OCI-LY1 (cell line): ENCODE measurements at regions not wholly inside any gene's neighbourhood (a gene's known extent, or its start where the extent isn't known, plus 50 kb on each side); places are given as distances from the start of the nearest gene placed in this dataset.
"Not testable (repeated sequence)": the region's sequence is repeated elsewhere in the genome, so short reads cannot be mapped to it uniquely, and the experiment has no call there.

Source experiments
- H2AFZ ChIP-seq: fragments of 200-600 bp; sonication (generic), shearing (Covaris generic); 2 replicates; pipeline ENCODE4 v1.6.0; 2014; ENCODE audit warnings: antibody characterized with exemption, mild to moderate bottlenecking, low read length
- H3F3A ChIP-seq: fragments of 200-600 bp; sonication (generic), shearing (Covaris generic); 2 replicates; pipeline ENCODE4 v1.6.0; 2014; ENCODE audit warnings: mild to moderate bottlenecking, antibody characterized with exemption, low read length, moderate library complexity; ENCODE audit not compliant: insufficient read depth
- H3K27ac ChIP-seq: fragments of 200-600 bp; sonication (generic); 2 replicates; pipeline ENCODE4 v1.5.1; 2014; ENCODE audit warnings: low read length, mixed run types, mild to moderate bottlenecking, low read depth; ENCODE audit not compliant: poor library complexity, severe bottlenecking
- H3K27me3 ChIP-seq: fragments of 200-600 bp; sonication (generic); 2 replicates; pipeline ENCODE4 v1.6.0; 2014; ENCODE audit warnings: antibody characterized with exemption, mild to moderate bottlenecking, low read length, moderate library complexity; ENCODE audit not compliant: insufficient read depth
- H3K36me3 ChIP-seq: fragments of 200-600 bp; sonication (generic); 2 replicates; pipeline ENCODE4 v1.6.1; 2014; ENCODE audit warnings: mild to moderate bottlenecking, antibody characterized with exemption, low read length, moderate library complexity, mixed read lengths; ENCODE audit not compliant: insufficient read depth
- H3K4me1 ChIP-seq: fragments of 200-600 bp; sonication (generic); 2 replicates; pipeline ENCODE4 v1.5.1; 2014; ENCODE audit warnings: mild to moderate bottlenecking, low read length, moderate library complexity; ENCODE audit not compliant: insufficient read depth, severe bottlenecking
- H3K4me2 ChIP-seq: fragments of 200-600 bp; sonication (generic), shearing (Covaris generic); 2 replicates; pipeline ENCODE4 v1.6.1; 2014; ENCODE audit warnings: low read length
- H3K4me3 ChIP-seq: fragments of 200-600 bp; sonication (generic); 2 replicates; pipeline ENCODE4 v1.5.1; 2014; ENCODE audit warnings: low read length, low read depth, mild to moderate bottlenecking, mixed read lengths; ENCODE audit not compliant: poor library complexity, severe bottlenecking
- H3K79me2 ChIP-seq: fragments of 200-600 bp; shearing (Covaris generic); 2 replicates; pipeline ENCODE4 v1.6.1; 2016; ENCODE audit warnings: mixed run types, low read length, mixed read lengths; ENCODE audit not compliant: insufficient read depth
- H3K9ac ChIP-seq: fragments of 200-600 bp; sonication (generic), shearing (Covaris generic); 2 replicates; pipeline ENCODE4 v1.6.1; 2014; ENCODE audit warnings: mild to moderate bottlenecking, low read length, mixed read lengths
- H3K9me2 ChIP-seq: fragments of 200-600 bp; sonication (generic), shearing (Covaris generic); 2 replicates; pipeline ENCODE4 v1.6.1; 2014; ENCODE audit warnings: low read depth, mild to moderate bottlenecking, low read length, mixed read lengths
- H3K9me3 ChIP-seq: fragments of 200-600 bp; shearing (Covaris generic); 2 replicates; pipeline ENCODE4 v1.6.1; 2014; ENCODE audit warnings: low read length, mixed read lengths
- H4K20me1 ChIP-seq: fragments of 200-600 bp; sonication (generic), shearing (Covaris generic); 2 replicates; pipeline ENCODE4 v1.6.0; 2016; ENCODE audit warnings: mild to moderate bottlenecking, low read length; ENCODE audit not compliant: insufficient read depth
- EZH2 ChIP-seq: fragments of 200-600 bp; sonication (generic), shearing (Covaris generic); IDR thresholded peaks from 2 replicates; pipeline ENCODE4 v1.8.0; 2017; ENCODE audit warnings: borderline replicate concordance, mixed run types, mild to moderate bottlenecking, antibody characterized with exemption, low read length, moderate library complexity, mixed read lengths
- TF ChIP-seq, protein P1 (sequence below): fragments of 200-600 bp; sonication (generic), shearing (Covaris generic); IDR thresholded peaks from 2 replicates; pipeline ENCODE4 v1.5.1; 2017; ENCODE audit warnings: mild to moderate bottlenecking, antibody characterized with exemption, low read length, moderate library complexity, mixed read lengths

DNA sequence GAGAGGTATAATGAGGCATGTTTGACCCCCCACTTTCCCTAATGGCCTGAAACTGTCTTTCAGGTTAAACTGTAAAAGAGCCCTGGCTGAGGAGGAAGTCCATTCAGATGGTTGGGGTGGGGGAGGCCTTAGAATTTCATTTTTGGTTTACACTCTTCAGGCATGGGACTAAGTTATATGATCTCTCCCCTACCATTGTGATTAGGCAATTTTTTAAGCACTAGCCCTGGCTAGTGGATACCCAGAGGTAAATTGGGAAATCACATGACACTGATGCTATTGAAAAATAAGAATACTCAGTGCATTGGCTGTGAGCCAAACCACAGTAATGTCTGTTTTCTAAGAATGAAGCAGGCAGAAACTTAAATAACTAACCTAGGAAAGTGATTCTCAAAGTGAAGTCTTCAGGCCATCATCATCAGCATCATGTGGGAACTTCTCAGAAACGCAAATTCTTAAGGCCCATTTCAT is 149.7 kb downstream of the RRAGB start:
- no peak overlapping the region for H3K4me2 ChIP-seq
- TF ChIP-seq EZH2: no peak
- no peaks in the 10 kb centered on the region for H3K27me3 ChIP-seq

DNA sequence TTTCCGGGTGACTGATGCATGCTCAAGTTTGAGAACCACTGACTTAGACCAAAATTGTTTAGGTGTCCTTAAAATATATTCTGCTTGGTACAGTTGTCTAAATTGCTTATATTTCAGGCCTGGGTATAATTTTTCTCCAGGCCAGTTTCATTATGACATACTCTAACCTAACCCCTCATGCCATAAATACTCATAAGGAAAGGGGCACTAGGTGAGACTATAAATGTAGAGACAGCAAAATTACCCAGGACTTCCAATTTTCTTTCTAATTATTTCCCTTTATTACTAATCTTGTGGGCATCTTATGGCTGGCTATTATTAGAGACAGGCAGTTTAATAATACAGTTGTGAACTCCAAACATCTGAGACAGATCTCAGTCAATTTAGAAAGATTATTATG is 150.2 kb downstream of the RRAGB start:
- no peak overlapping the region for H2AFZ ChIP-seq
- H3K4me3 ChIP-seq: no peak overlapping the region
- H3K27ac ChIP-seq: no peak overlapping the region
- no peaks in the 10 kb centered on the region for H3F3A ChIP-seq
- TF ChIP-seq EZH2: no peak
- TF ChIP-seq, protein P1, sequence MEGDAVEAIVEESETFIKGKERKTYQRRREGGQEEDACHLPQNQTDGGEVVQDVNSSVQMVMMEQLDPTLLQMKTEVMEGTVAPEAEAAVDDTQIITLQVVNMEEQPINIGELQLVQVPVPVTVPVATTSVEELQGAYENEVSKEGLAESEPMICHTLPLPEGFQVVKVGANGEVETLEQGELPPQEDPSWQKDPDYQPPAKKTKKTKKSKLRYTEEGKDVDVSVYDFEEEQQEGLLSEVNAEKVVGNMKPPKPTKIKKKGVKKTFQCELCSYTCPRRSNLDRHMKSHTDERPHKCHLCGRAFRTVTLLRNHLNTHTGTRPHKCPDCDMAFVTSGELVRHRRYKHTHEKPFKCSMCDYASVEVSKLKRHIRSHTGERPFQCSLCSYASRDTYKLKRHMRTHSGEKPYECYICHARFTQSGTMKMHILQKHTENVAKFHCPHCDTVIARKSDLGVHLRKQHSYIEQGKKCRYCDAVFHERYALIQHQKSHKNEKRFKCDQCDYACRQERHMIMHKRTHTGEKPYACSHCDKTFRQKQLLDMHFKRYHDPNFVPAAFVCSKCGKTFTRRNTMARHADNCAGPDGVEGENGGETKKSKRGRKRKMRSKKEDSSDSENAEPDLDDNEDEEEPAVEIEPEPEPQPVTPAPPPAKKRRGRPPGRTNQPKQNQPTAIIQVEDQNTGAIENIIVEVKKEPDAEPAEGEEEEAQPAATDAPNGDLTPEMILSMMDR: no peak
- H3K9ac ChIP-seq: no peak overlapping the region
- H3K27me3 ChIP-seq: no peaks in the 10 kb centered on the region
- H3K79me2 ChIP-seq: no peaks in the 10 kb centered on the region
- no peaks in the 10 kb centered on the region for H4K20me1 ChIP-seq
- H3K9me2 ChIP-seq: no peaks in the 10 kb centered on the region
- H3K9me3 ChIP-seq: no peaks in the 10 kb centered on the region
- no peak overlapping the region for H3K4me2 ChIP-seq
- H3K36me3 ChIP-seq: no peaks in the 10 kb centered on the region
- no peaks in the 10 kb centered on the region for H3K4me1 ChIP-seq

More for the DNA sequence above, 149.7 kb downstream of the RRAGB start:
- no peaks in the 10 kb centered on the region for H3K4me1 ChIP-seq
- H3K9me2 ChIP-seq: no peaks in the 10 kb centered on the region
- no peak overlapping the region for H3K4me3 ChIP-seq
- no peak overlapping the region for H2AFZ ChIP-seq
- no peak overlapping the region for H3K27ac ChIP-seq
- no peaks in the 10 kb centered on the region for H3K9me3 ChIP-seq
- H4K20me1 ChIP-seq: no peaks in the 10 kb centered on the region
- H3K79me2 ChIP-seq: no peaks in the 10 kb centered on the region
- H3K36me3 ChIP-seq: no peaks in the 10 kb centered on the region
- H3K9ac ChIP-seq: no peak overlapping the region
- H3F3A ChIP-seq: no peaks in the 10 kb centered on the region

DNA sequence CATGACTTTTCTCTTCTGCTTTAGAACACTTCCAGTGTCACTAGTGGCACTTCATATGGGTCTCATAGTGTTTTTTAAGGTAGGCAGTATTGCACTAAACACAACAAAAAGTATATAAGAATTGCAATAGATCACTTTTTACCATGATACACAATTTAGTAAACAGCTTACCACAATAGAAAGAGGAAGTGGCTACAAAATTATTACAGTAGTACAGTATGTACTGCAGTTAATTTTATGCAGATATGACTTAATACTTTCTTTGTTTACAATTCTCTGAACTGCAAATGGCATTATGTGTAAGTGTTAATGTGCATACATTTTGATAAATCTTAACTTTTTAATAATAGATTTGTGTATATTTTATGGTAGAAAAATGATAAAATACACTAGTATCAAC is 157.3 kb downstream of the RRAGB start:
- Histone ChIP-seq H3K9me2 (no peaks in the 10 kb centered on the region), H2AFZ (no peak overlapping the region), H4K20me1 (no peaks in the 10 kb centered on the region), H3K9me3 (no peaks in the 10 kb centered on the region), H3K27me3 (no peaks in the 10 kb centered on the region), H3K36me3 (no peaks in the 10 kb centered on the region), H3K9ac (no peak overlapping the region), H3K79me2 (no peaks in the 10 kb centered on the region), H3K4me1 (no peaks in the 10 kb centered on the region), H3K4me3 (no peak overlapping the region), H3K27ac (no peak overlapping the region), H3K4me2 (no peak overlapping the region), H3F3A (no peaks in the 10 kb centered on the region)
- TF ChIP-seq, protein P1: no peak
- no peak for TF ChIP-seq EZH2

DNA sequence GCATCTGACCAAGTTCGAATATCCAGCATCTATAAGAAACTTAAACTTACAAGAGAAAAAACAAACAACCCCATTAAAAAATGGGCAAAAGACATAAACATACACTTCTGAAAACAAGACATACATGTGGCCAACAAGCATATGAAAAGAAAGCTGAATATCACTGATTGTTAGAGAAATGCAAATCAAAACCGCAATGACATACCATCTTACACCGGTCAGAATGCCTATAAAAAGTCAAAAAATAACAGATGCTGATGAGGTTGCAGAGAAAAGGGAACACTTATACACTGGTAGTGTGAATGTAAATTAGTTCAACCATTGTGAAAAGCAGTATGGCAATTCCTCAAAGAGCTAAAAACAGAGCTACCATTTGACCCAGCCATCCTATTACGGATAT is 166.0 kb downstream of the RRAGB start:
- not testable (repeated sequence) for H3K36me3 ChIP-seq, H3K79me2 ChIP-seq, H4K20me1 ChIP-seq, H2AFZ ChIP-seq, H3K4me2 ChIP-seq, H3K9me3 ChIP-seq, H3F3A ChIP-seq, H3K4me3 ChIP-seq, H3K27ac ChIP-seq, H3K27me3 ChIP-seq, H3K9ac ChIP-seq, H3K4me1 ChIP-seq, H3K9me2 ChIP-seq
